Prostate gland (tissue), 2 donors: ENCODE measurements at regions not wholly inside any gene's neighbourhood (a gene's known extent, or its start where the extent isn't known, plus 50 kb on each side); places are given as distances from the start of the nearest gene placed in this dataset.

Experiments used
- CTCF ChIP-seq, 4 experiments: fragments of 200-600 bp in 2 of 4; fragments of 450-650 bp in 2 of 4; sonication (generic) in 2 of 4; IDR thresholded peaks; 1 replicate in 3 of 4; 2 replicates in 1 of 4; pipeline ENCODE4 v1.5.1; 2016 to 2019; ENCODE audit warnings: antibody characterized with exemption in 4 of 4, mild to moderate bottlenecking in 2 of 4, moderate library complexity in 2 of 4
- POLR2A ChIP-seq: fragments of 450-650 bp; IDR thresholded peaks from one replicate; pipeline ENCODE4 v1.6.1; 2016; ENCODE audit warnings: antibody characterized with exemption, mild to moderate bottlenecking
- POLR2AphosphoS5 ChIP-seq: sonication (generic); formaldehyde crosslinking; IDR thresholded peaks from one replicate; pipeline ENCODE4 v1.6.1; 2017; ENCODE audit warnings: antibody characterized with exemption

- TF ChIP-seq CTCF (IDR thresholded peaks at IDR 0.05) (no peak), POLR2AphosphoS5 (no peak), POLR2A (no peak)
These were observed 606.5 kb upstream of the GYPC start for GRCh38 chr2:126049461-126049860.
